ENCODE measurements at regions not wholly inside any gene's neighbourhood (a gene's known extent, or its start where the extent isn't known, plus 50 kb on each side); places are given as distances from the start of the nearest gene placed in this dataset.

DNA sequence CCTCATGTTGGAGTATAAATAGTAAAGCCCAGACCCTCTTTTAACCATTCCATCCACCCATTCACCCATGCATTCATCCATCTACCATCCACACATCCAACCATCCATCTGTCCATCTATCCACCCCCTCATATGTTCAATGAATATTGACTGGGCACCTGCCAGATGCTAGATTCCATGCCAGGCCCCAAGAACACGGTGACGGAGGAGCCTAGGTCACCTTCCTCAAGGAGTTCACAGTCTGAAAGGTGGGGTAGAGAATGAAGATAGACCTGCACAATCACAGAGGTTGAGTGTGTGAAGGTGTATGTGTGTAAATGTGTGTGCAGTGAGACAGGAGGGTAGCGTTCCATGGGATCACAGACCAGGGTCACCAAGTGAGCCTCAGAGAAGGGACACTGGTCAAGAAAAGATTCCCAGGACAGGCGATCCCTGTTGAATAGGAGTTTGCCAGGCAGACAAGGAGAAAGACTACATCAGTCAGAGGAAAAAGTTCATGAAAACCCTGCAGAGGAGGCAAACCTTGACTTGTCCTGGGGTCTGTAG is 287.2 kb downstream of the CYP26B1 start:
- ATAC-seq (no peak), FAIRE-seq (no peak), DNase-seq (ENCODE audit: low read depth, low spot score) (no peak)
- ChIA-PET CTCF (no interaction called here), SMC1A (ENCODE audit: uncharacterized antibody, unreplicated experiment) (no interaction called here), RAD21 (ENCODE audit: unreplicated experiment) (no interaction called here), POLR2A (no interaction called here)
- 22% methylated on average over 4 of the region's 4 CpGs for WGBS (ENCODE audit: insufficient coverage, insufficient replicate concordance, low lambda C conversion rate, missing lambda C conversion rate)
- no peak overlapping the region for H3K4me3 ChIP-seq
- intact Hi-C loops (cut with micrococcal nuclease; ENCODE audit: unreplicated experiment) = no loop called here
- no peaks in the 10 kb centered on the region for H4K20me1 ChIP-seq (ENCODE audit: control insufficient read depth, insufficient read depth)
- no peaks in the 10 kb centered on the region for H3K36me3 ChIP-seq (ENCODE audit: control insufficient read depth in 2 of 2, insufficient read depth in 2 of 2, low read length in 1 of 2)
- BruUV-seq (replicated peaks) = no TSS peak
- no peak overlapping the region for H3K27ac ChIP-seq (ENCODE audit: control insufficient read depth, insufficient read depth)
- H2AFZ ChIP-seq (ENCODE audit: control insufficient read depth, low read depth, low read length) = no peak overlapping the region
- no peak overlapping the region for H3K4me2 ChIP-seq (ENCODE audit: control insufficient read depth, insufficient read depth)
- H3K9ac ChIP-seq (ENCODE audit: control insufficient read depth, insufficient read depth, low read length) = no peak overlapping the region
- no peaks in the 10 kb centered on the region for H3K9me3 ChIP-seq (replicated peaks; ENCODE audit: control insufficient read depth, insufficient read depth, low read length)
- H3K4me1 ChIP-seq (ENCODE audit: control insufficient read depth, insufficient read depth, low read length) = no peaks in the 10 kb centered on the region
- in situ Hi-C loops (cut with MboI) = no loop called here
- H3K27me3 ChIP-seq (replicated peaks in 1 of 2; ENCODE audit: control insufficient read depth in 2 of 2, insufficient read depth in 2 of 2, low read length in 1 of 2) = no peaks in the 10 kb centered on the region
- no peaks in the 10 kb centered on the region for H3K79me2 ChIP-seq (ENCODE audit: control insufficient read depth, insufficient read depth, low read length)
- TF ChIP-seq ZZZ3 (IDR thresholded peaks at IDR 0.05; ENCODE audit: control insufficient read depth, insufficient read length, low read depth) (no peak), POLR2A (IDR thresholded peaks at IDR 0.05; ENCODE audit: low read depth, low read length) (no peak), RFX5 (IDR thresholded peaks at IDR 0.05; ENCODE audit: low read depth, low read length) (no peak), SIX5 (IDR thresholded peaks at IDR 0.05; ENCODE audit: low read depth, low read length, severe bottlenecking) (no peak), ZSCAN29 (IDR thresholded peaks at IDR 0.05) (no peak), HDAC2 (IDR thresholded peaks at IDR 0.05) (no peak), TCF3 (IDR thresholded peaks at IDR 0.05; ENCODE audit: borderline replicate concordance, insufficient read depth, low read depth, low read length) (no peak), FOXM1 (IDR thresholded peaks at IDR 0.05; ENCODE audit: low read depth, low read length) (no peak), SP1 (IDR thresholded peaks at IDR 0.05; ENCODE audit: low read depth, low read length) (no peak)
- TF ChIP-seq, protein P1, sequence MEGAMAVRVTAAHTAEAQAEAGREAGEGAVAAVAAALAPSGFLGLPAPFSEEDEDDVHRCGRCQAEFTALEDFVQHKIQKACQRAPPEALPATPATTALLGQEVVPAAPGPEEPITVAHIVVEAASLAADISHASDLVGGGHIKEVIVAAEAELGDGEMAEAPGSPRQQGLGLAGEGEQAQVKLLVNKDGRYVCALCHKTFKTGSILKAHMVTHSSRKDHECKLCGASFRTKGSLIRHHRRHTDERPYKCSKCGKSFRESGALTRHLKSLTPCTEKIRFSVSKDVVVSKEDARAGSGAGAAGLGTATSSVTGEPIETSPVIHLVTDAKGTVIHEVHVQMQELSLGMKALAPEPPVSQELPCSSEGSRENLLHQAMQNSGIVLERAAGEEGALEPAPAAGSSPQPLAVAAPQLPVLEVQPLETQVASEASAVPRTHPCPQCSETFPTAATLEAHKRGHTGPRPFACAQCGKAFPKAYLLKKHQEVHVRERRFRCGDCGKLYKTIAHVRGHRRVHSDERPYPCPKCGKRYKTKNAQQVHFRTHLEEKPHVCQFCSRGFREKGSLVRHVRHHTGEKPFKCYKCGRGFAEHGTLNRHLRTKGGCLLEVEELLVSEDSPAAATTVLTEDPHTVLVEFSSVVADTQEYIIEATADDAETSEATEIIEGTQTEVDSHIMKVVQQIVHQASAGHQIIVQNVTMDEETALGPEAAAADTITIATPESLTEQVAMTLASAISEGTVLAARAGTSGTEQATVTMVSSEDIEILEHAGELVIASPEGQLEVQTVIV (IDR thresholded peaks at IDR 0.05; ENCODE audit: borderline replicate concordance, partially characterized antibody) = no peak
- TF ChIP-seq, protein P2, sequence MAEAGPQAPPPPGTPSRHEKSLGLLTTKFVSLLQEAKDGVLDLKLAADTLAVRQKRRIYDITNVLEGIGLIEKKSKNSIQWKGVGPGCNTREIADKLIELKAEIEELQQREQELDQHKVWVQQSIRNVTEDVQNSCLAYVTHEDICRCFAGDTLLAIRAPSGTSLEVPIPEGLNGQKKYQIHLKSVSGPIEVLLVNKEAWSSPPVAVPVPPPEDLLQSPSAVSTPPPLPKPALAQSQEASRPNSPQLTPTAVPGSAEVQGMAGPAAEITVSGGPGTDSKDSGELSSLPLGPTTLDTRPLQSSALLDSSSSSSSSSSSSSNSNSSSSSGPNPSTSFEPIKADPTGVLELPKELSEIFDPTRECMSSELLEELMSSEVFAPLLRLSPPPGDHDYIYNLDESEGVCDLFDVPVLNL (IDR thresholded peaks at IDR 0.05; ENCODE audit: low read depth, low read length) = no peak
- TF ChIP-seq, protein P3, sequence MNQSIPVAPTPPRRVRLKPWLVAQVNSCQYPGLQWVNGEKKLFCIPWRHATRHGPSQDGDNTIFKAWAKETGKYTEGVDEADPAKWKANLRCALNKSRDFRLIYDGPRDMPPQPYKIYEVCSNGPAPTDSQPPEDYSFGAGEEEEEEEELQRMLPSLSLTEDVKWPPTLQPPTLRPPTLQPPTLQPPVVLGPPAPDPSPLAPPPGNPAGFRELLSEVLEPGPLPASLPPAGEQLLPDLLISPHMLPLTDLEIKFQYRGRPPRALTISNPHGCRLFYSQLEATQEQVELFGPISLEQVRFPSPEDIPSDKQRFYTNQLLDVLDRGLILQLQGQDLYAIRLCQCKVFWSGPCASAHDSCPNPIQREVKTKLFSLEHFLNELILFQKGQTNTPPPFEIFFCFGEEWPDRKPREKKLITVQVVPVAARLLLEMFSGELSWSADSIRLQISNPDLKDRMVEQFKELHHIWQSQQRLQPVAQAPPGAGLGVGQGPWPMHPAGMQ (IDR thresholded peaks at IDR 0.05; ENCODE audit: borderline replicate concordance) = no peak
- TF ChIP-seq, protein P4, sequence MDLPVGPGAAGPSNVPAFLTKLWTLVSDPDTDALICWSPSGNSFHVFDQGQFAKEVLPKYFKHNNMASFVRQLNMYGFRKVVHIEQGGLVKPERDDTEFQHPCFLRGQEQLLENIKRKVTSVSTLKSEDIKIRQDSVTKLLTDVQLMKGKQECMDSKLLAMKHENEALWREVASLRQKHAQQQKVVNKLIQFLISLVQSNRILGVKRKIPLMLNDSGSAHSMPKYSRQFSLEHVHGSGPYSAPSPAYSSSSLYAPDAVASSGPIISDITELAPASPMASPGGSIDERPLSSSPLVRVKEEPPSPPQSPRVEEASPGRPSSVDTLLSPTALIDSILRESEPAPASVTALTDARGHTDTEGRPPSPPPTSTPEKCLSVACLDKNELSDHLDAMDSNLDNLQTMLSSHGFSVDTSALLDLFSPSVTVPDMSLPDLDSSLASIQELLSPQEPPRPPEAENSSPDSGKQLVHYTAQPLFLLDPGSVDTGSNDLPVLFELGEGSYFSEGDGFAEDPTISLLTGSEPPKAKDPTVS (IDR thresholded peaks at IDR 0.05; ENCODE audit: low read depth, low read length) = no peak
- TF ChIP-seq, protein P5, sequence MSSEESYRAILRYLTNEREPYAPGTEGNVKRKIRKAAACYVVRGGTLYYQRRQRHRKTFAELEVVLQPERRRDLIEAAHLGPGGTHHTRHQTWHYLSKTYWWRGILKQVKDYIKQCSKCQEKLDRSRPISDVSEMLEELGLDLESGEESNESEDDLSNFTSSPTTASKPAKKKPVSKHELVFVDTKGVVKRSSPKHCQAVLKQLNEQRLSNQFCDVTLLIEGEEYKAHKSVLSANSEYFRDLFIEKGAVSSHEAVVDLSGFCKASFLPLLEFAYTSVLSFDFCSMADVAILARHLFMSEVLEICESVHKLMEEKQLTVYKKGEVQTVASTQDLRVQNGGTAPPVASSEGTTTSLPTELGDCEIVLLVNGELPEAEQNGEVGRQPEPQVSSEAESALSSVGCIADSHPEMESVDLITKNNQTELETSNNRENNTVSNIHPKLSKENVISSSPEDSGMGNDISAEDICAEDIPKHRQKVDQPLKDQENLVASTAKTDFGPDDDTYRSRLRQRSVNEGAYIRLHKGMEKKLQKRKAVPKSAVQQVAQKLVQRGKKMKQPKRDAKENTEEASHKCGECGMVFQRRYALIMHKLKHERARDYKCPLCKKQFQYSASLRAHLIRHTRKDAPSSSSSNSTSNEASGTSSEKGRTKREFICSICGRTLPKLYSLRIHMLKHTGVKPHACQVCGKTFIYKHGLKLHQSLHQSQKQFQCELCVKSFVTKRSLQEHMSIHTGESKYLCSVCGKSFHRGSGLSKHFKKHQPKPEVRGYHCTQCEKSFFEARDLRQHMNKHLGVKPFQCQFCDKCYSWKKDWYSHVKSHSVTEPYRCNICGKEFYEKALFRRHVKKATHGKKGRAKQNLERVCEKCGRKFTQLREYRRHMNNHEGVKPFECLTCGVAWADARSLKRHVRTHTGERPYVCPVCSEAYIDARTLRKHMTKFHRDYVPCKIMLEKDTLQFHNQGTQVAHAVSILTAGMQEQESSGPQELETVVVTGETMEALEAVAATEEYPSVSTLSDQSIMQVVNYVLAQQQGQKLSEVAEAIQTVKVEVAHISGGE (CRISPR knock-in tag; IDR thresholded peaks at IDR 0.05) = no peak

Measured in GM12878 (cell line).